ENCODE measurements at regions not wholly inside any gene's neighbourhood (a gene's known extent, or its start where the extent isn't known, plus 50 kb on each side); places are given as distances from the start of the nearest gene placed in this dataset.

- Mint-ChIP-seq H3K9me3 (peaks cover 0 to 2% (median 0%) of the 10 kb centered on the region in 7 donors), H3K4me1 (no peaks in the 10 kb centered on the region), H3K4me3 (no peak overlapping the region), H3K36me3 (no peaks in the 10 kb centered on the region), H3K27me3 (no peaks in the 10 kb centered on the region), H3K27ac (no peak overlapping the region)
- DNase-seq (no peak), ATAC-seq (ENCODE audit: low read depth in 2 of 2) (no peak)
These were observed 152.5 kb upstream of the TLL1 start for GRCh38 chr4:165720411-165721082.

- H3K4me3 Mint-ChIP-seq, result no peak overlapping the region
- ATAC-seq (ENCODE audit: low read depth in 2 of 2) (no peak), DNase-seq (no peak)
- no peaks in the 10 kb centered on the region for H3K36me3 Mint-ChIP-seq
- H3K9me3 Mint-ChIP-seq, result peaks cover 0 to 4% (median 0%) of the 10 kb centered on the region in 7 donors
- H3K27ac Mint-ChIP-seq, result no peak overlapping the region
- H3K27me3 Mint-ChIP-seq, result no peaks in the 10 kb centered on the region
- H3K4me1 Mint-ChIP-seq, result no peaks in the 10 kb centered on the region
These were observed 151.2 kb upstream of the TLL1 start for GRCh38 chr4:165721815-165722214.

GRCh38 chr4:165723051-165723795 is 149.8 kb upstream of the TLL1 start:
- Mint-ChIP-seq H3K27me3 (no peaks in the 10 kb centered on the region), H3K4me1 (no peaks in the 10 kb centered on the region), H3K36me3 (no peaks in the 10 kb centered on the region), H3K27ac (no peak overlapping the region), H3K4me3 (no peak overlapping the region), H3K9me3 (peaks cover 0 to 4% (median 0%) of the 10 kb centered on the region in 7 donors)
- no peak for DNase-seq
- no peak for ATAC-seq (ENCODE audit: low read depth in 2 of 2)

- peaks cover 0 to 4% (median 0%) of the 10 kb centered on the region in 7 donors for H3K9me3 Mint-ChIP-seq
- H3K27me3 Mint-ChIP-seq, result no peaks in the 10 kb centered on the region
- H3K27ac Mint-ChIP-seq, result no peak overlapping the region
- DNase-seq (no peak), ATAC-seq (ENCODE audit: low read depth in 2 of 2) (no peak)
- no peak overlapping the region for H3K4me3 Mint-ChIP-seq
- no peaks in the 10 kb centered on the region for H3K4me1 Mint-ChIP-seq
- H3K36me3 Mint-ChIP-seq, result no peaks in the 10 kb centered on the region
These were observed 148.3 kb upstream of the TLL1 start for GRCh38 chr4:165724786-165725185.

- no peak for ATAC-seq (ENCODE audit: low read depth in 2 of 2)
- H3K4me3 Mint-ChIP-seq, result no peak overlapping the region
- H3K4me1 Mint-ChIP-seq, result no peaks in the 10 kb centered on the region
- no peak for DNase-seq
- no peaks in the 10 kb centered on the region for H3K36me3 Mint-ChIP-seq
- H3K9me3 Mint-ChIP-seq, result peaks cover 0 to 4% (median 0%) of the 10 kb centered on the region in 7 donors
- H3K27ac Mint-ChIP-seq, result no peak overlapping the region
- no peaks in the 10 kb centered on the region for H3K27me3 Mint-ChIP-seq
These were observed 147.7 kb upstream of the TLL1 start for GRCh38 chr4:165725352-165725751.

GRCh38 chr4:165726831-165727230 is 146.2 kb upstream of the TLL1 start:
- H3K4me1 Mint-ChIP-seq, result no peaks in the 10 kb centered on the region
- no peak overlapping the region for H3K4me3 Mint-ChIP-seq
- H3K36me3 Mint-ChIP-seq, result no peaks in the 10 kb centered on the region
- peaks cover 0 to 4% (median 0%) of the 10 kb centered on the region in 7 donors for H3K9me3 Mint-ChIP-seq
- no peaks in the 10 kb centered on the region for H3K27me3 Mint-ChIP-seq
- H3K27ac Mint-ChIP-seq, result no peak overlapping the region
- DNase-seq, result no peak
- no peak for ATAC-seq (ENCODE audit: low read depth in 2 of 2)

GRCh38 chr4:165737309-165737972 is 135.6 kb upstream of the TLL1 start:
- ATAC-seq (ENCODE audit: low read depth in 2 of 2) (no peak), DNase-seq (no peak)
- H3K4me3 Mint-ChIP-seq, result no peak overlapping the region
- no peaks in the 10 kb centered on the region for H3K4me1 Mint-ChIP-seq
- no peak overlapping the region for H3K27ac Mint-ChIP-seq
- H3K27me3 Mint-ChIP-seq, result no peaks in the 10 kb centered on the region
- no peaks in the 10 kb centered on the region for H3K36me3 Mint-ChIP-seq
- peaks cover 0 to 7% (median 4%) of the 10 kb centered on the region in 7 donors for H3K9me3 Mint-ChIP-seq

- Mint-ChIP-seq H3K27ac (no peak overlapping the region), H3K4me1 (no peaks in the 10 kb centered on the region), H3K27me3 (no peaks in the 10 kb centered on the region), H3K4me3 (no peak overlapping the region), H3K36me3 (no peaks in the 10 kb centered on the region), H3K9me3 (peaks cover 0 to 9% (median 4%) of the 10 kb centered on the region in 7 donors)
- ATAC-seq (ENCODE audit: low read depth in 2 of 2) (no peak), DNase-seq (no peak)
These were observed 134.5 kb upstream of the TLL1 start for GRCh38 chr4:165738571-165738970.

- DNase-seq (no peak), ATAC-seq (ENCODE audit: low read depth in 2 of 2) (no peak)
- no peaks in the 10 kb centered on the region for H3K4me1 Mint-ChIP-seq
- no peak overlapping the region for H3K27ac Mint-ChIP-seq
- no peaks in the 10 kb centered on the region for H3K36me3 Mint-ChIP-seq
- H3K9me3 Mint-ChIP-seq, result peaks cover 0 to 13% (median 4%) of the 10 kb centered on the region in 7 donors
- H3K27me3 Mint-ChIP-seq, result no peaks in the 10 kb centered on the region
- no peak overlapping the region for H3K4me3 Mint-ChIP-seq
These were observed 132.1 kb upstream of the TLL1 start for GRCh38 chr4:165740911-165741310.

GRCh38 chr4:165743422-165743821 is 129.6 kb upstream of the TLL1 start:
- no peak overlapping the region for H3K27ac Mint-ChIP-seq
- H3K4me1 Mint-ChIP-seq, result no peaks in the 10 kb centered on the region
- H3K4me3 Mint-ChIP-seq, result no peak overlapping the region
- peaks cover 0 to 7% (median 2%) of the 10 kb centered on the region in 7 donors for H3K9me3 Mint-ChIP-seq
- no peak for DNase-seq
- no peak for ATAC-seq (ENCODE audit: low read depth in 2 of 2)
- H3K36me3 Mint-ChIP-seq, result no peaks in the 10 kb centered on the region
- no peaks in the 10 kb centered on the region for H3K27me3 Mint-ChIP-seq

GRCh38 chr4:165744370-165744769 is 128.7 kb upstream of the TLL1 start:
- Mint-ChIP-seq H3K27me3 (no peaks in the 10 kb centered on the region), H3K27ac (no peak overlapping the region), H3K4me1 (no peaks in the 10 kb centered on the region), H3K9me3 (peaks cover 0 to 7% (median 1%) of the 10 kb centered on the region in 7 donors), H3K36me3 (no peaks in the 10 kb centered on the region), H3K4me3 (no peak overlapping the region)
- DNase-seq (no peak), ATAC-seq (ENCODE audit: low read depth in 2 of 2) (no peak)

- Mint-ChIP-seq H3K27ac (no peak overlapping the region), H3K27me3 (no peaks in the 10 kb centered on the region), H3K9me3 (peaks cover 0 to 11% (median 5%) of the 10 kb centered on the region in 7 donors), H3K36me3 (no peaks in the 10 kb centered on the region), H3K4me3 (no peak overlapping the region), H3K4me1 (no peaks in the 10 kb centered on the region)
- ATAC-seq (ENCODE audit: low read depth in 2 of 2), result no peak
- DNase-seq, result no peak
These were observed 124.7 kb upstream of the TLL1 start for GRCh38 chr4:165748321-165748720.

- no peak for DNase-seq
- H3K4me3 Mint-ChIP-seq, result no peak overlapping the region
- no peak overlapping the region for H3K27ac Mint-ChIP-seq
- H3K27me3 Mint-ChIP-seq, result no peaks in the 10 kb centered on the region
- no peaks in the 10 kb centered on the region for H3K36me3 Mint-ChIP-seq
- no peak for ATAC-seq (ENCODE audit: low read depth in 2 of 2)
- peaks cover 0 to 11% (median 2%) of the 10 kb centered on the region in 7 donors for H3K9me3 Mint-ChIP-seq
- H3K4me1 Mint-ChIP-seq, result no peaks in the 10 kb centered on the region
These were observed 121.2 kb upstream of the TLL1 start for GRCh38 chr4:165751882-165752281.

GRCh38 chr4:165754664-165755063 is 118.4 kb upstream of the TLL1 start:
- DNase-seq, result no peak
- Mint-ChIP-seq H3K27me3 (no peaks in the 10 kb centered on the region), H3K27ac (no peak overlapping the region), H3K9me3 (peaks cover 0 to 11% (median 2%) of the 10 kb centered on the region in 7 donors), H3K36me3 (no peaks in the 10 kb centered on the region), H3K4me1 (no peaks in the 10 kb centered on the region), H3K4me3 (no peak overlapping the region)
- ATAC-seq (ENCODE audit: low read depth in 2 of 2), result no peak

All from naive B cell (primary cell).